ENCODE measurements at regions not wholly inside any gene's neighbourhood (a gene's known extent, or its start where the extent isn't known, plus 50 kb on each side); places are given as distances from the start of the nearest gene placed in this dataset.

- Histone ChIP-seq H3K36me3 (no peaks in the 10 kb centered on the region), H3K27ac (no peak overlapping the region)
Measured at GRCh38 chr10:2611603-2612002, 455.7 kb upstream of the PFKP start.

GRCh38 chr10:2610946-2611345 is 456.4 kb upstream of the PFKP start:
- no peak for DNase-seq
- H3K9me3 ChIP-seq, result peaks cover 0 to 5% (median 0%) of the 10 kb centered on the region in 4 donors
- TF ChIP-seq POLR2A (IDR thresholded peaks at IDR 0.05), result no peak
- TF ChIP-seq CTCF (IDR thresholded peaks at IDR 0.05), result no peak
- H3K27ac ChIP-seq, result no peak overlapping the region
- H3K27me3 ChIP-seq, result no peaks in the 10 kb centered on the region
- no peaks in the 10 kb centered on the region for H3K4me1 ChIP-seq
- no peak overlapping the region for H3K4me3 ChIP-seq
- no peaks in the 10 kb centered on the region for H3K36me3 ChIP-seq

More at GRCh38 chr10:2611603-2612002, 455.7 kb upstream of the PFKP start:
- H3K4me3 ChIP-seq, result no peak overlapping the region
- H3K4me1 ChIP-seq, result no peaks in the 10 kb centered on the region
- no peak for TF ChIP-seq POLR2A (IDR thresholded peaks at IDR 0.05)
- no peak for TF ChIP-seq CTCF (IDR thresholded peaks at IDR 0.05)
- no peaks in the 10 kb centered on the region for H3K27me3 ChIP-seq
- no peak for DNase-seq
- H3K9me3 ChIP-seq, result peaks cover 0 to 5% (median 0%) of the 10 kb centered on the region in 4 donors

- H3K4me3 ChIP-seq, result no peak overlapping the region
- no peaks in the 10 kb centered on the region for H3K9me3 ChIP-seq
- TF ChIP-seq CTCF (IDR thresholded peaks at IDR 0.05) (no peak), POLR2A (IDR thresholded peaks at IDR 0.05) (no peak)
- no peak overlapping the region for H3K27ac ChIP-seq
- no peak for DNase-seq
- H3K27me3 ChIP-seq, result no peaks in the 10 kb centered on the region
- H3K4me1 ChIP-seq, result no peaks in the 10 kb centered on the region
- H3K36me3 ChIP-seq, result no peaks in the 10 kb centered on the region
Measured at GRCh38 chr10:2604891-2605290, 462.5 kb upstream of the PFKP start.

- H3K4me1 ChIP-seq, result no peaks in the 10 kb centered on the region
- no peak overlapping the region for H3K27ac ChIP-seq
- no peak overlapping the region for H3K4me3 ChIP-seq
- DNase-seq, result no peak
- H3K9me3 ChIP-seq, result peaks cover 0 to 3% (median 0%) of the 10 kb centered on the region in 4 donors
- H3K36me3 ChIP-seq, result no peaks in the 10 kb centered on the region
- no peaks in the 10 kb centered on the region for H3K27me3 ChIP-seq
- TF ChIP-seq CTCF (IDR thresholded peaks at IDR 0.05) (no peak), POLR2A (IDR thresholded peaks at IDR 0.05) (no peak)
Measured at GRCh38 chr10:2599571-2599970, 467.8 kb upstream of the PFKP start.

- Histone ChIP-seq H3K27me3 (no peaks in the 10 kb centered on the region), H3K27ac (no peak overlapping the region), H3K4me1 (no peaks in the 10 kb centered on the region), H3K4me3 (no peak overlapping the region), H3K9me3 (peaks cover 0 to 3% (median 0%) of the 10 kb centered on the region in 4 donors), H3K36me3 (no peaks in the 10 kb centered on the region)
- TF ChIP-seq CTCF (IDR thresholded peaks at IDR 0.05) (no peak), POLR2A (IDR thresholded peaks at IDR 0.05) (no peak)
- DNase-seq, result no peak
Measured at GRCh38 chr10:2592360-2593160, 474.8 kb upstream of the PFKP start.
